ENCODE measurements at regions not wholly inside any gene's neighbourhood (a gene's known extent, or its start where the extent isn't known, plus 50 kb on each side); places are given as distances from the start of the nearest gene placed in this dataset.

GRCh38 chr3:144102421-144102820, 130.8 kb downstream of the DIPK2A start:
- no peaks in the 10 kb centered on the region for H3K27me3 Mint-ChIP-seq (ENCODE audit: low read depth in 3 of 3)
- no peaks in the 10 kb centered on the region for H3K4me1 ChIP-seq (ENCODE audit: control insufficient read depth in 1 of 2, insufficient read depth in 2 of 2, low read length in 2 of 2)
- no peak overlapping the region for H3K9ac ChIP-seq (ENCODE audit: insufficient read depth, low read length, poor library complexity, severe bottlenecking)
- H3K9me3 ChIP-seq (replicated peaks in 1 of 2; ENCODE audit: control insufficient read depth in 1 of 2, insufficient read depth in 1 of 2, low read length in 2 of 2), result peaks cover 13 to 17% of the 10 kb centered on the region in 2 donors
- TF ChIP-seq, protein P1, sequence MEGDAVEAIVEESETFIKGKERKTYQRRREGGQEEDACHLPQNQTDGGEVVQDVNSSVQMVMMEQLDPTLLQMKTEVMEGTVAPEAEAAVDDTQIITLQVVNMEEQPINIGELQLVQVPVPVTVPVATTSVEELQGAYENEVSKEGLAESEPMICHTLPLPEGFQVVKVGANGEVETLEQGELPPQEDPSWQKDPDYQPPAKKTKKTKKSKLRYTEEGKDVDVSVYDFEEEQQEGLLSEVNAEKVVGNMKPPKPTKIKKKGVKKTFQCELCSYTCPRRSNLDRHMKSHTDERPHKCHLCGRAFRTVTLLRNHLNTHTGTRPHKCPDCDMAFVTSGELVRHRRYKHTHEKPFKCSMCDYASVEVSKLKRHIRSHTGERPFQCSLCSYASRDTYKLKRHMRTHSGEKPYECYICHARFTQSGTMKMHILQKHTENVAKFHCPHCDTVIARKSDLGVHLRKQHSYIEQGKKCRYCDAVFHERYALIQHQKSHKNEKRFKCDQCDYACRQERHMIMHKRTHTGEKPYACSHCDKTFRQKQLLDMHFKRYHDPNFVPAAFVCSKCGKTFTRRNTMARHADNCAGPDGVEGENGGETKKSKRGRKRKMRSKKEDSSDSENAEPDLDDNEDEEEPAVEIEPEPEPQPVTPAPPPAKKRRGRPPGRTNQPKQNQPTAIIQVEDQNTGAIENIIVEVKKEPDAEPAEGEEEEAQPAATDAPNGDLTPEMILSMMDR (IDR thresholded peaks at IDR 0.05), result no peak
- H3K4me2 ChIP-seq (replicated peaks; ENCODE audit: extremely low read depth, low read length, poor library complexity, severe bottlenecking), result no peak overlapping the region
- no peak for DNase-seq
- no peak overlapping the region for H3K4me3 ChIP-seq (replicated peaks in 1 of 3; ENCODE audit: low read depth in 2 of 3, low read length in 3 of 3)
- H3K9me3 Mint-ChIP-seq, result peaks cover 6 to 21% (median 20%) of the 10 kb centered on the region in 7 donors
- no CpG with 5 or more reads among the region's 1 CpG for WGBS (ENCODE audit: insufficient coverage)
- intact Hi-C loops (cut with micrococcal nuclease), result no loop called here
- no peaks in the 10 kb centered on the region for H3K79me2 ChIP-seq (ENCODE audit: insufficient read depth, low read length)
- no peak overlapping the region for H2AFZ ChIP-seq (ENCODE audit: insufficient read depth, low read depth, low read length, poor library complexity, severe bottlenecking)
- H3K27ac ChIP-seq (ENCODE audit: low read depth in 1 of 2, low read length in 2 of 2), result no peak overlapping the region
- H3K36me3 ChIP-seq (replicated peaks in 1 of 2; ENCODE audit: control insufficient read depth in 1 of 2, insufficient read depth in 2 of 2, low read length in 2 of 2), result no peaks in the 10 kb centered on the region
- no peak overlapping the region for H3K27ac Mint-ChIP-seq
- H3K4me1 Mint-ChIP-seq, result no peaks in the 10 kb centered on the region
- no peaks in the 10 kb centered on the region for H4K20me1 ChIP-seq (ENCODE audit: insufficient read depth, low read length)
- no peak overlapping the region for H3K4me3 Mint-ChIP-seq
- no peaks in the 10 kb centered on the region for H3K27me3 ChIP-seq (ENCODE audit: control insufficient read depth in 2 of 2, insufficient read depth in 2 of 2, low read length in 2 of 2)
- no peaks in the 10 kb centered on the region for H3K36me3 Mint-ChIP-seq

- DNase-seq, result no peak
- Mint-ChIP-seq H3K9me3 (peaks cover 6 to 16% (median 10%) of the 10 kb centered on the region in 7 donors), H3K27ac (no peak overlapping the region), H3K36me3 (no peaks in the 10 kb centered on the region), H3K27me3 (ENCODE audit: low read depth in 3 of 3) (no peaks in the 10 kb centered on the region), H3K4me1 (no peaks in the 10 kb centered on the region), H3K4me3 (no peak overlapping the region)
- Histone ChIP-seq H4K20me1 (ENCODE audit: insufficient read depth, low read length) (no peaks in the 10 kb centered on the region), H3K4me1 (ENCODE audit: control insufficient read depth in 1 of 2, insufficient read depth in 2 of 2, low read length in 2 of 2) (no peaks in the 10 kb centered on the region), H3K27me3 (ENCODE audit: control insufficient read depth in 2 of 2, insufficient read depth in 2 of 2, low read length in 2 of 2) (no peaks in the 10 kb centered on the region), H3K36me3 (replicated peaks in 1 of 2; ENCODE audit: control insufficient read depth in 1 of 2, insufficient read depth in 2 of 2, low read length in 2 of 2) (no peaks in the 10 kb centered on the region), H3K9me3 (replicated peaks in 1 of 2; ENCODE audit: control insufficient read depth in 1 of 2, insufficient read depth in 1 of 2, low read length in 2 of 2) (peaks cover 9 to 10% of the 10 kb centered on the region in 2 donors), H3K9ac (ENCODE audit: insufficient read depth, low read length, poor library complexity, severe bottlenecking) (no peak overlapping the region), H3K4me3 (replicated peaks in 1 of 3; ENCODE audit: low read depth in 2 of 3, low read length in 3 of 3) (no peak overlapping the region), H2AFZ (ENCODE audit: insufficient read depth, low read depth, low read length, poor library complexity, severe bottlenecking) (no peak overlapping the region), H3K27ac (ENCODE audit: low read depth in 1 of 2, low read length in 2 of 2) (no peak overlapping the region), H3K79me2 (ENCODE audit: insufficient read depth, low read length) (no peaks in the 10 kb centered on the region), H3K4me2 (replicated peaks; ENCODE audit: extremely low read depth, low read length, poor library complexity, severe bottlenecking) (no peak overlapping the region)
- WGBS (ENCODE audit: insufficient coverage), result 100% methylated on average over 1 of the region's 3 CpGs
- TF ChIP-seq, protein P1 (IDR thresholded peaks at IDR 0.05), result no peak
- intact Hi-C loops (cut with micrococcal nuclease), result no loop called here
Measured at GRCh38 chr3:144104186-144104585, 132.6 kb downstream of the DIPK2A start.

Data from CD14-positive monocyte (primary cell).